ENCODE measurements at regions not wholly inside any gene's neighbourhood (a gene's known extent, or its start where the extent isn't known, plus 50 kb on each side); places are given as distances from the start of the nearest gene placed in this dataset.

GRCh38 chr19:30760014-30760413 lies 387.8 kb downstream of the ZNF536 start:
- Histone ChIP-seq H3K9ac (ENCODE audit: low read length) (no peak overlapping the region), H3F3A (ENCODE audit: insufficient read depth, low read length) (no peaks in the 10 kb centered on the region), H3K4me2 (ENCODE audit: low read depth, low read length) (no peak overlapping the region), H3K9me2 (replicated peaks; ENCODE audit: insufficient read depth, low read length) (no peaks in the 10 kb centered on the region), H3K79me2 (ENCODE audit: low read length) (no peaks in the 10 kb centered on the region), H2AFZ (ENCODE audit: low read length) (no peak overlapping the region), H3K4me3 (ENCODE audit: low read length) (no peak overlapping the region), H3K9me3 (replicated peaks; ENCODE audit: insufficient read depth, low read length) (no peaks in the 10 kb centered on the region), H3K27ac (ENCODE audit: low read length) (no peak overlapping the region), H4K20me1 (ENCODE audit: insufficient read depth, low read length) (no peaks in the 10 kb centered on the region; the same call in 1 of the 2 replicates), H3K4me1 (ENCODE audit: low read length) (no peaks in the 10 kb centered on the region), H3K36me3 (replicated peaks; ENCODE audit: insufficient read depth, low read length) (no peaks in the 10 kb centered on the region), H3K27me3 (replicated peaks; ENCODE audit: insufficient read depth, low read length) (peaks cover 22% of the 10 kb centered on the region)
- no peak for DNase-seq
- TF ChIP-seq EZH2 (optimal IDR thresholded peaks at IDR 0.05; ENCODE audit: low read depth, low read length) (no peak), CTCF (IDR thresholded peaks at IDR 0.05; ENCODE audit: low read length) (no peak), EZH2phosphoT487 (IDR thresholded peaks at IDR 0.05; ENCODE audit: low read length) (no peak)

GRCh38 chr19:30757837-30758617 lies 385.8 kb downstream of the ZNF536 start:
- no peaks in the 10 kb centered on the region for H3K36me3 ChIP-seq (replicated peaks; ENCODE audit: insufficient read depth, low read length)
- no peak for DNase-seq
- H3K9me3 ChIP-seq (replicated peaks; ENCODE audit: insufficient read depth, low read length), result no peaks in the 10 kb centered on the region
- H3K4me2 ChIP-seq (ENCODE audit: low read depth, low read length), result no peak overlapping the region
- H4K20me1 ChIP-seq (ENCODE audit: insufficient read depth, low read length), result no peaks in the 10 kb centered on the region; the same call in 1 of the 2 replicates
- no peak overlapping the region for H3K4me3 ChIP-seq (ENCODE audit: low read length)
- no peak overlapping the region for H2AFZ ChIP-seq (ENCODE audit: low read length)
- H3K4me1 ChIP-seq (ENCODE audit: low read length), result no peaks in the 10 kb centered on the region
- H3K27me3 ChIP-seq (replicated peaks; ENCODE audit: insufficient read depth, low read length), result peaks cover 16% of the 10 kb centered on the region
- TF ChIP-seq EZH2phosphoT487 (IDR thresholded peaks at IDR 0.05; ENCODE audit: low read length) (no peak), CTCF (IDR thresholded peaks at IDR 0.05; ENCODE audit: low read length) (no peak), EZH2 (optimal IDR thresholded peaks at IDR 0.05; ENCODE audit: low read depth, low read length) (no peak)
- H3K79me2 ChIP-seq (ENCODE audit: low read length), result no peaks in the 10 kb centered on the region
- no peaks in the 10 kb centered on the region for H3F3A ChIP-seq (ENCODE audit: insufficient read depth, low read length)
- no peaks in the 10 kb centered on the region for H3K9me2 ChIP-seq (replicated peaks; ENCODE audit: insufficient read depth, low read length)
- H3K9ac ChIP-seq (ENCODE audit: low read length), result no peak overlapping the region
- no peak overlapping the region for H3K27ac ChIP-seq (ENCODE audit: low read length)

- no peak overlapping the region for H3K4me3 ChIP-seq (ENCODE audit: low read length)
Observed at GRCh38 chr19:30757104-30757836, 385.1 kb downstream of the ZNF536 start.

More at GRCh38 chr19:30757104-30757836, 385.1 kb downstream of the ZNF536 start:
- no peak overlapping the region for H3K4me2 ChIP-seq (ENCODE audit: low read depth, low read length)
- H3K27ac ChIP-seq (ENCODE audit: low read length), result no peak overlapping the region
- no peak overlapping the region for H2AFZ ChIP-seq (ENCODE audit: low read length)
- no peaks in the 10 kb centered on the region for H3K36me3 ChIP-seq (replicated peaks; ENCODE audit: insufficient read depth, low read length)
- no peaks in the 10 kb centered on the region; the same call in 1 of the 2 replicates for H4K20me1 ChIP-seq (ENCODE audit: insufficient read depth, low read length)
- DNase-seq, result no peak
- H3K9ac ChIP-seq (ENCODE audit: low read length), result no peak overlapping the region
- H3F3A ChIP-seq (ENCODE audit: insufficient read depth, low read length), result no peaks in the 10 kb centered on the region
- TF ChIP-seq EZH2phosphoT487 (IDR thresholded peaks at IDR 0.05; ENCODE audit: low read length), result no peak
- no peak for TF ChIP-seq EZH2 (optimal IDR thresholded peaks at IDR 0.05; ENCODE audit: low read depth, low read length)
- no peak for TF ChIP-seq CTCF (IDR thresholded peaks at IDR 0.05; ENCODE audit: low read length)
- no peaks in the 10 kb centered on the region for H3K9me3 ChIP-seq (replicated peaks; ENCODE audit: insufficient read depth, low read length)
- H3K9me2 ChIP-seq (replicated peaks; ENCODE audit: insufficient read depth, low read length), result no peaks in the 10 kb centered on the region
- no peaks in the 10 kb centered on the region for H3K79me2 ChIP-seq (ENCODE audit: low read length)
- no peaks in the 10 kb centered on the region for H3K4me1 ChIP-seq (ENCODE audit: low read length)
- H3K27me3 ChIP-seq (replicated peaks; ENCODE audit: insufficient read depth, low read length), result peaks cover 12% of the 10 kb centered on the region; the same call in 1 of the 2 replicates

Measured in MM.1S (cell line).